ENCODE measurements at regions not wholly inside any gene's neighbourhood (a gene's known extent, or its start where the extent isn't known, plus 50 kb on each side); places are given as distances from the start of the nearest gene placed in this dataset.

GRCh38 chr6:167735951-167736288, 90.8 kb upstream of the AFDN start:
- H3K27me3 ChIP-seq (ENCODE audit: control insufficient read depth, extremely low read depth, insufficient read depth, low read length), result no peaks in the 10 kb centered on the region
- no peaks in the 10 kb centered on the region for H3K4me1 ChIP-seq (ENCODE audit: control insufficient read depth, extremely low read depth, insufficient read depth, low read length)
- H3K79me2 ChIP-seq (ENCODE audit: control insufficient read depth, insufficient read depth, low read length), result no peaks in the 10 kb centered on the region
- H3K4me2 ChIP-seq (ENCODE audit: control insufficient read depth, extremely low read depth, insufficient read depth, low read depth, low read length), result no peak overlapping the region
- no peaks in the 10 kb centered on the region for H4K20me1 ChIP-seq (ENCODE audit: control insufficient read depth, extremely low read depth, insufficient read depth, low read length)
- FAIRE-seq (no peak), DNase-seq (ENCODE audit: low read depth, low spot score) (no peak)
- no peaks in the 10 kb centered on the region for H3K9me1 ChIP-seq (ENCODE audit: control insufficient read depth, extremely low read depth, insufficient read depth, low read length)
- no peaks in the 10 kb centered on the region for H3K36me3 ChIP-seq (ENCODE audit: control insufficient read depth in 2 of 2, extremely low read depth in 1 of 2, insufficient read depth in 2 of 2, low read length in 2 of 2)
- dilution Hi-C loops (cut with MboI; ENCODE audit: extremely low pct_ligation_motif_present, low sequenced_read_pairs), result no loop called here
- H3K27ac ChIP-seq (ENCODE audit: control insufficient read depth, insufficient read depth, low read length), result no peak overlapping the region
- H3K4me3 ChIP-seq (ENCODE audit: control insufficient read depth in 2 of 3, extremely low read depth in 1 of 3, insufficient read depth in 2 of 3, low read depth in 1 of 3, low read length in 3 of 3), result no peak overlapping the region
- no peak overlapping the region for H2AFZ ChIP-seq (ENCODE audit: control insufficient read depth, low read length)
- H3K9ac ChIP-seq (ENCODE audit: control insufficient read depth, extremely low read depth, insufficient read depth, low read length), result no peak overlapping the region
- H3K9me3 ChIP-seq (ENCODE audit: control insufficient read depth, low read depth, low read length), result no peaks in the 10 kb centered on the region
- TF ChIP-seq EZH2 (IDR thresholded peaks at IDR 0.05; ENCODE audit: low read length) (no peak), CTCF (optimal IDR thresholded peaks at IDR 0.05 in 1 of 3, IDR thresholded peaks at IDR 0.05 in 1 of 3, conservative IDR thresholded peaks at IDR 0.05 in 1 of 3; ENCODE audit: extremely low read depth in 1 of 3, insufficient read depth in 2 of 3, low read length in 3 of 3) (no peak)

- no peak for DNase-seq (ENCODE audit: low read depth, low spot score)
- TF ChIP-seq CTCF (optimal IDR thresholded peaks at IDR 0.05 in 1 of 3, IDR thresholded peaks at IDR 0.05 in 1 of 3, conservative IDR thresholded peaks at IDR 0.05 in 1 of 3; ENCODE audit: extremely low read depth in 1 of 3, insufficient read depth in 2 of 3, low read length in 3 of 3) (no peak), EZH2 (IDR thresholded peaks at IDR 0.05; ENCODE audit: low read length) (no peak)
- dilution Hi-C loops (cut with MboI; ENCODE audit: extremely low pct_ligation_motif_present, low sequenced_read_pairs), result no loop called here
- FAIRE-seq, result no peak
- Histone ChIP-seq H3K9ac (ENCODE audit: control insufficient read depth, extremely low read depth, insufficient read depth, low read length) (no peak overlapping the region), H4K20me1 (ENCODE audit: control insufficient read depth, extremely low read depth, insufficient read depth, low read length) (no peaks in the 10 kb centered on the region), H3K4me2 (ENCODE audit: control insufficient read depth, extremely low read depth, insufficient read depth, low read depth, low read length) (no peak overlapping the region), H2AFZ (ENCODE audit: control insufficient read depth, low read length) (no peak overlapping the region), H3K9me3 (ENCODE audit: control insufficient read depth, low read depth, low read length) (no peaks in the 10 kb centered on the region), H3K79me2 (ENCODE audit: control insufficient read depth, insufficient read depth, low read length) (no peaks in the 10 kb centered on the region), H3K9me1 (ENCODE audit: control insufficient read depth, extremely low read depth, insufficient read depth, low read length) (no peaks in the 10 kb centered on the region), H3K4me3 (ENCODE audit: control insufficient read depth in 2 of 3, extremely low read depth in 1 of 3, insufficient read depth in 2 of 3, low read depth in 1 of 3, low read length in 3 of 3) (no peak overlapping the region), H3K36me3 (ENCODE audit: control insufficient read depth in 2 of 2, extremely low read depth in 1 of 2, insufficient read depth in 2 of 2, low read length in 2 of 2) (no peaks in the 10 kb centered on the region), H3K27ac (ENCODE audit: control insufficient read depth, insufficient read depth, low read length) (no peak overlapping the region), H3K27me3 (ENCODE audit: control insufficient read depth, extremely low read depth, insufficient read depth, low read length) (no peaks in the 10 kb centered on the region), H3K4me1 (ENCODE audit: control insufficient read depth, extremely low read depth, insufficient read depth, low read length) (no peaks in the 10 kb centered on the region)
Observed at GRCh38 chr6:167736486-167737204, 90.1 kb upstream of the AFDN start.

Data from keratinocyte (primary cell).